CD4-positive, alpha-beta T cell (primary cell): ENCODE measurements at regions not wholly inside any gene's neighbourhood (a gene's known extent, or its start where the extent isn't known, plus 50 kb on each side); places are given as distances from the start of the nearest gene placed in this dataset.
"Not testable (repeated sequence)": the region's sequence is repeated elsewhere in the genome, so short reads cannot be mapped to it uniquely, and the experiment has no call there.

Source experiments
- ATAC-seq: fragments of 200-7000 bp; cut with Tn5 transposase; one replicate; pipeline ENCODE4 v1.10.0; 2022; ENCODE audit warnings: mild to moderate bottlenecking; ENCODE audit not compliant: poor library complexity
- CTCF ChIA-PET: fragments of 350-600 bp; sonication (Branson Sonifier 250); formaldehyde crosslinking; loops from one replicate; lab custom pipeline; 2021; ENCODE audit warnings: antibody characterized with exemption, inconsistent platforms; lab: Charles Lee
- POLR2A ChIA-PET: fragments of 350-600 bp; sonication (Branson Sonifier 250); formaldehyde crosslinking; loops from one replicate; lab custom pipeline; 2021; ENCODE audit warnings: antibody characterized with exemption, inconsistent platforms; lab: Charles Lee
- DNase-seq, 14 experiments: peaks; one replicate each; pipeline ENCODE4 v3.0.0-alpha.2; 2013 to 2020; ENCODE audit warnings: mixed read lengths in 2 of 14
- H3K27ac ChIP-seq, 2 donors: one replicate each; pipeline versions ENCODE4 v1.5.1 to v1.7.0; 2013; ENCODE audit warnings: low read length in 2 of 2, low read depth in 1 of 2, mild to moderate bottlenecking in 1 of 2
- H3K27me3 ChIP-seq, 2 experiments: 1 replicate in 1 of 2; 2 replicates in 1 of 2; pipeline versions ENCODE4 v1.6.1 to v1.7.0; 2013; ENCODE audit warnings: low read length in 2 of 2, control low read depth in 1 of 2, mild to moderate bottlenecking in 1 of 2, moderate library complexity in 1 of 2; ENCODE audit not compliant: insufficient read depth in 2 of 2, control insufficient read depth in 1 of 2
- H3K36me3 ChIP-seq: one replicate; pipeline ENCODE4 v1.6.1; 2013; ENCODE audit warnings: low read length, control low read depth; ENCODE audit not compliant: insufficient read depth
- H3K4me1 ChIP-seq: one replicate; pipeline ENCODE4 v1.6.1; 2013; ENCODE audit warnings: low read length, control low read depth; ENCODE audit not compliant: insufficient read depth
- H3K4me3 ChIP-seq: one replicate; pipeline ENCODE4 v1.5.1; 2013; ENCODE audit warnings: mild to moderate bottlenecking, low read length, moderate library complexity
- H3K9me3 ChIP-seq, 2 experiments: 1 replicate in 1 of 2; 2 replicates in 1 of 2; pipeline versions ENCODE4 v1.6.1 to v1.7.0; 2013; ENCODE audit warnings: low read length in 2 of 2, mild to moderate bottlenecking in 2 of 2, control low read depth in 1 of 2, moderate library complexity in 1 of 2; ENCODE audit not compliant: control insufficient read depth in 1 of 2, insufficient read depth in 1 of 2
- H3K27ac Mint-ChIP-seq: one replicate; pipeline ENCODE4 v1.8.0; 2020; ENCODE audit warnings: mixed read lengths
- H3K27me3 Mint-ChIP-seq: one replicate; pipeline ENCODE4 v1.8.0; 2021; ENCODE audit warnings: mixed read lengths
- H3K36me3 Mint-ChIP-seq: one replicate; pipeline ENCODE4 v1.8.0; 2021; ENCODE audit warnings: low read depth, mixed read lengths
- H3K4me1 Mint-ChIP-seq: one replicate; pipeline ENCODE4 v1.8.0; 2021; ENCODE audit warnings: low read depth, mixed read lengths
- H3K4me3 Mint-ChIP-seq: one replicate; pipeline ENCODE4 v1.8.0; 2020; ENCODE audit warnings: mild to moderate bottlenecking, mixed read lengths
- H3K9me3 Mint-ChIP-seq: one replicate; pipeline ENCODE4 v1.8.0; 2020; ENCODE audit warnings: mixed read lengths
- intact Hi-C, 2 experiments: fragments of 100-400 bp; cut with DNase I in 1 of 2; cut with micrococcal nuclease in 1 of 2; formaldehyde crosslinking; loops; one replicate each; pipeline versions ENCODE4 v1.15.1 to v1.9.0; 2023 to 2025; cut with DNase I, micrococcal nuclease
- TF ChIP-seq, protein P1 (sequence below): fragments of 200-600 bp; IDR thresholded peaks from one replicate; pipeline ENCODE4 v1.8.0; 2022; ENCODE audit warnings: antibody characterized with exemption, mild to moderate bottlenecking

GRCh38 chrX:65837875-65838549 is 170.6 kb downstream of the MSN start:
- ChIA-PET POLR2A (no interaction called here), CTCF (no interaction called here)
- H3K27me3 Mint-ChIP-seq: no peaks in the 10 kb centered on the region
- Histone ChIP-seq H3K4me1 (no peaks in the 10 kb centered on the region), H3K9me3 (no peaks in the 10 kb centered on the region), H3K36me3 (no peaks in the 10 kb centered on the region), H3K27me3 (no peaks in the 10 kb centered on the region), H3K27ac (no peak overlapping the region), H3K4me3 (no peak overlapping the region)
- no peak overlapping the region for H3K27ac Mint-ChIP-seq
- TF ChIP-seq, protein P1, sequence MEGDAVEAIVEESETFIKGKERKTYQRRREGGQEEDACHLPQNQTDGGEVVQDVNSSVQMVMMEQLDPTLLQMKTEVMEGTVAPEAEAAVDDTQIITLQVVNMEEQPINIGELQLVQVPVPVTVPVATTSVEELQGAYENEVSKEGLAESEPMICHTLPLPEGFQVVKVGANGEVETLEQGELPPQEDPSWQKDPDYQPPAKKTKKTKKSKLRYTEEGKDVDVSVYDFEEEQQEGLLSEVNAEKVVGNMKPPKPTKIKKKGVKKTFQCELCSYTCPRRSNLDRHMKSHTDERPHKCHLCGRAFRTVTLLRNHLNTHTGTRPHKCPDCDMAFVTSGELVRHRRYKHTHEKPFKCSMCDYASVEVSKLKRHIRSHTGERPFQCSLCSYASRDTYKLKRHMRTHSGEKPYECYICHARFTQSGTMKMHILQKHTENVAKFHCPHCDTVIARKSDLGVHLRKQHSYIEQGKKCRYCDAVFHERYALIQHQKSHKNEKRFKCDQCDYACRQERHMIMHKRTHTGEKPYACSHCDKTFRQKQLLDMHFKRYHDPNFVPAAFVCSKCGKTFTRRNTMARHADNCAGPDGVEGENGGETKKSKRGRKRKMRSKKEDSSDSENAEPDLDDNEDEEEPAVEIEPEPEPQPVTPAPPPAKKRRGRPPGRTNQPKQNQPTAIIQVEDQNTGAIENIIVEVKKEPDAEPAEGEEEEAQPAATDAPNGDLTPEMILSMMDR: no peak
- ATAC-seq: no peak
- intact Hi-C loops: no loop called here
- DNase-seq: no peak
- H3K4me1 Mint-ChIP-seq: peaks cover 14% of the 10 kb centered on the region
- H3K4me3 Mint-ChIP-seq: no peak overlapping the region
- no peaks in the 10 kb centered on the region for H3K9me3 Mint-ChIP-seq
- H3K36me3 Mint-ChIP-seq: no peaks in the 10 kb centered on the region

DNA sequence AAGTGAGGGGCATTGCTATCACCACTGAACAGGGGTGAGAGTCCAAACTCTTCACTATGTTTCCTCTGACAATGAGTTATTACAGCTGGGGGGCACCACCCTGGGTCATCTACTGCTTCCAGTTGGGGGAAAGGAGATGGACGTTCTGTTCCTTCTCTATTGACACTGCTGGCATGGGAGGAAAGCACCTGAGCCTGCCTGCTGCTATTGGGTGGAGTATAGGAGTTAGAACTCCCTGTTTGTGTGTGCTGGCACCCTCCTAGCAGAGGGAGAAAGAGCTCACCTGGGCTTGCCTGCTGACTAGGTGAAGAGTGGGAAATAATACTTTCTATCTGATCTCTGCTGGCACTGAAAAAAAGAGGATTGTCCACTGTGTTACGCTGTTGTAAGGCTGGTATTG is 163.8 kb downstream of the MSN start:
- H3K4me3 Mint-ChIP-seq: no peak overlapping the region
- no peaks in the 10 kb centered on the region for H3K9me3 Mint-ChIP-seq
- Histone ChIP-seq H3K27ac (no peak overlapping the region), H3K4me1 (no peaks in the 10 kb centered on the region), H3K27me3 (no peaks in the 10 kb centered on the region), H3K4me3 (no peak overlapping the region), H3K36me3 (no peaks in the 10 kb centered on the region), H3K9me3 (no peaks in the 10 kb centered on the region)
- no peaks in the 10 kb centered on the region for H3K36me3 Mint-ChIP-seq
- ATAC-seq (no peak), DNase-seq (no peak)
- H3K4me1 Mint-ChIP-seq: no peaks in the 10 kb centered on the region
- intact Hi-C loops: no loop called here
- no peaks in the 10 kb centered on the region for H3K27me3 Mint-ChIP-seq
- H3K27ac Mint-ChIP-seq: no peak overlapping the region
- ChIA-PET CTCF (no interaction called here), POLR2A (no interaction called here)
- TF ChIP-seq, protein P1: no peak

GRCh38 chrX:65828599-65828998 is 161.1 kb downstream of the MSN start:
- DNase-seq (no peak), ATAC-seq (no peak)
- no peaks in the 10 kb centered on the region for H3K9me3 Mint-ChIP-seq
- H3K27me3 Mint-ChIP-seq: no peaks in the 10 kb centered on the region
- no peak overlapping the region for H3K4me3 Mint-ChIP-seq
- H3K27me3 ChIP-seq: no peaks in the 10 kb centered on the region
- H3K4me3 ChIP-seq: no peak overlapping the region
- TF ChIP-seq, protein P1: no peak
- no peak overlapping the region for H3K27ac ChIP-seq
- no peaks in the 10 kb centered on the region for H3K9me3 ChIP-seq
- intact Hi-C loops: no loop called here
- ChIA-PET POLR2A (no interaction called here), CTCF (no interaction called here)
- no peak overlapping the region for H3K27ac Mint-ChIP-seq
- no peaks in the 10 kb centered on the region for H3K4me1 ChIP-seq
- no peaks in the 10 kb centered on the region for H3K4me1 Mint-ChIP-seq
- no peaks in the 10 kb centered on the region for H3K36me3 ChIP-seq
- no peaks in the 10 kb centered on the region for H3K36me3 Mint-ChIP-seq

- H3K36me3 ChIP-seq, intact Hi-C loops, H3K27ac ChIP-seq, H3K27me3 Mint-ChIP-seq, CTCF ChIA-PET, POLR2A ChIA-PET, DNase-seq, H3K36me3 Mint-ChIP-seq, H3K4me3 Mint-ChIP-seq, H3K9me3 ChIP-seq, H3K9me3 Mint-ChIP-seq, ATAC-seq, H3K27me3 ChIP-seq, H3K4me3 ChIP-seq, H3K27ac Mint-ChIP-seq, H3K4me1 ChIP-seq: not testable (repeated sequence)
- peaks cover 11% of the 10 kb centered on the region for H3K4me1 Mint-ChIP-seq
Measured at GRCh38 chrX:65825226-65825625, 157.8 kb downstream of the MSN start.
